ENCODE measurements at regions not wholly inside any gene's neighbourhood (a gene's known extent, or its start where the extent isn't known, plus 50 kb on each side); places are given as distances from the start of the nearest gene placed in this dataset.

DNA sequence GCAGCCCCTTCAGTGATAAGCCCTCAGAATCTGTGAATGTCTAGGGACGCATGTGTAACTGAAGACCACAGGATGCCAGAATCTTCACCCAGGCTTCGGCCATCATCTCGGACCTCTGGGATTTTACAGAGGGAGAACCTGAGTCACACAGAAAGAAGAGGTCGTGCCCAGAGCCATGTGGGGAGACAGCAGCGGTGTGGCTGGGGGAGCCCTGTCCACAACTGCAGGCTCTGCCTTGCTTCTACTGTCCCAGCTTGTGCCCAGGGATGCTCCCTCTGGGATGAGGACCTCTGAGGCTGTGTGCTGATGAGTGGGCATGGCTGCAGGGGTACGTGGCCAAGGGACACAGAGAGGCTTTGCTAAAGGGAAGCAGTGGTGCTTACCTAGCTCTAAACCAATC, 582.0 kb downstream of the TBC1D22A start:
- H3K27ac ChIP-seq = no peak overlapping the region
- DNase-seq (ENCODE audit: low spot score) (no peak), ATAC-seq (ENCODE audit: insufficient number of reproducible peaks, low FRiP score, low read depth) (no peak)
- TF ChIP-seq, protein P1, sequence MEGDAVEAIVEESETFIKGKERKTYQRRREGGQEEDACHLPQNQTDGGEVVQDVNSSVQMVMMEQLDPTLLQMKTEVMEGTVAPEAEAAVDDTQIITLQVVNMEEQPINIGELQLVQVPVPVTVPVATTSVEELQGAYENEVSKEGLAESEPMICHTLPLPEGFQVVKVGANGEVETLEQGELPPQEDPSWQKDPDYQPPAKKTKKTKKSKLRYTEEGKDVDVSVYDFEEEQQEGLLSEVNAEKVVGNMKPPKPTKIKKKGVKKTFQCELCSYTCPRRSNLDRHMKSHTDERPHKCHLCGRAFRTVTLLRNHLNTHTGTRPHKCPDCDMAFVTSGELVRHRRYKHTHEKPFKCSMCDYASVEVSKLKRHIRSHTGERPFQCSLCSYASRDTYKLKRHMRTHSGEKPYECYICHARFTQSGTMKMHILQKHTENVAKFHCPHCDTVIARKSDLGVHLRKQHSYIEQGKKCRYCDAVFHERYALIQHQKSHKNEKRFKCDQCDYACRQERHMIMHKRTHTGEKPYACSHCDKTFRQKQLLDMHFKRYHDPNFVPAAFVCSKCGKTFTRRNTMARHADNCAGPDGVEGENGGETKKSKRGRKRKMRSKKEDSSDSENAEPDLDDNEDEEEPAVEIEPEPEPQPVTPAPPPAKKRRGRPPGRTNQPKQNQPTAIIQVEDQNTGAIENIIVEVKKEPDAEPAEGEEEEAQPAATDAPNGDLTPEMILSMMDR (IDR thresholded peaks at IDR 0.05) = no peak
- no peak overlapping the region for H3K4me3 ChIP-seq
- H3K4me1 ChIP-seq (ENCODE audit: control insufficient read depth in 1 of 2, low read depth in 2 of 2) = no peaks in the 10 kb centered on the region
- H3K27me3 ChIP-seq (replicated peaks; ENCODE audit: insufficient read depth) = no peaks in the 10 kb centered on the region
- H3K9me3 ChIP-seq = no peaks in the 10 kb centered on the region
- no peaks in the 10 kb centered on the region for H3K36me3 ChIP-seq

DNA sequence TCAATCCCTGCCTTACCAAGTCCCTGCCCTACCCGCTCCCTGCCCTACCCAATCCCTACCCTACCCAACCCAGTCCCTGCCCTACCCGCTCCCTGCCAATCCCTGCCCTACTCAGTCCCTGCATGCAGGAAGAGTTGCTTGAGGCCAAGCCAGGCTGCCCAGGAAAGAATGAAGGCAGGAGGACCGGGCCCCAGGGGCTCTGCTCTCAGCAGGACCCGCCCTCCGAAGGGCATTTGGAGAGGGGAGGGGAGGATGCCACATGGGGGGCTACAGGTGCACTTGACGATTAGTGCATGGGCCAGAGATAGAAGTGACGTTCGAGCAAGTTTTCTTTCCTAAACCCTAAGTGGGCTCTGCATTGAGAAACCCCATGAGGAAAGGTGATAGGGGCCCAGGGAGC, 581.2 kb downstream of the TBC1D22A start:
- TF ChIP-seq, protein P1 (IDR thresholded peaks at IDR 0.05) = no peak

DNA sequence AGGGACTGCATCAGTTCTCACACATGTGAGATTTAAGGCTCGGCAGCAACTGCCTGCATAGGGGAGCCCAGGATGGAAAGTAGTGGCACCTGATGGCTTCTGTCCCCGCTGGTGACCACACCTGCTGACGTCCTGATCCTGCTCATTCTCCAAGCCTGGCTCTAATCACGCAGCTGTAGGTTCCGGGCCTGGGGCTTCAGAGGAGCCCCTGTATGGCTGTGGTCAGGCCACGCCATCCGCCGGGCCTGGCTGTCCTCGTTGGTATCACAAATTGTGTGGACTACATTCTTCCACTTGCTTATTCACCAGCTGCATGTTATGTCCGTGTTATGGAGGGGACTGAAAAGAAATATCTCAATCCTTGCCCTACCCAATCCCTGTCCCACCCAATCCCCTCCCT, 580.0 kb downstream of the TBC1D22A start:
- Histone ChIP-seq H3K27ac (no peak overlapping the region), H3K9me3 (no peaks in the 10 kb centered on the region), H3K36me3 (no peaks in the 10 kb centered on the region), H3K4me3 (no peak overlapping the region), H3K4me1 (ENCODE audit: control insufficient read depth in 1 of 2, low read depth in 2 of 2) (no peaks in the 10 kb centered on the region), H3K27me3 (replicated peaks; ENCODE audit: insufficient read depth) (no peaks in the 10 kb centered on the region)
- DNase-seq (ENCODE audit: low spot score) = no peak
- TF ChIP-seq, protein P1 (IDR thresholded peaks at IDR 0.05) = no peak
- no peak for ATAC-seq (ENCODE audit: insufficient number of reproducible peaks, low FRiP score, low read depth)

More for the DNA sequence above, 581.2 kb downstream of the TBC1D22A start:
- Histone ChIP-seq H3K9me3 (no peaks in the 10 kb centered on the region), H3K27ac (no peak overlapping the region), H3K4me1 (ENCODE audit: control insufficient read depth in 1 of 2, low read depth in 2 of 2) (no peaks in the 10 kb centered on the region), H3K4me3 (no peak overlapping the region), H3K27me3 (replicated peaks; ENCODE audit: insufficient read depth) (no peaks in the 10 kb centered on the region), H3K36me3 (no peaks in the 10 kb centered on the region)
- ATAC-seq (ENCODE audit: insufficient number of reproducible peaks, low FRiP score, low read depth) (no peak), DNase-seq (ENCODE audit: low spot score) (no peak)

DNA sequence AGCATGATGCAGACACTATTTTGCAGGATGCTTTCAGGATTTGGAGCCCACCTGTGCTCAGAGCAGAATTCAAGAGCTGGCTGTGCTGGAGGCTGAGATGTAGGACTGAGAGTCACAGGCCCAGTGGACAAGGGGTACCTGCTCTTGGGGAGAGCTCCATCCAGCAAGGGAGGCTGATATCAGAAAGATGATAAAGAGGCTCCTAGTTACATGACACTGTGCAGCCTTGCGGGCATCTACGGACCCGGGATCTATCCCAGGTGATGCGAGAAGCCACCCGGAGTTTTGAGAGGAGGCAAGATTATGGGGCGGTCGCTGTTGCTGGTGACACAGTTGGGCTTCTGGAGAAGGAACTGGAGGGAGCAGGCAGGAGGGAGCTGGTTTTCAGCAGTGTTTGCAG, 579.0 kb downstream of the TBC1D22A start:
- Histone ChIP-seq H3K4me3 (no peak overlapping the region), H3K4me1 (ENCODE audit: control insufficient read depth in 1 of 2, low read depth in 2 of 2) (no peaks in the 10 kb centered on the region), H3K9me3 (no peaks in the 10 kb centered on the region), H3K27me3 (replicated peaks; ENCODE audit: insufficient read depth) (no peaks in the 10 kb centered on the region), H3K36me3 (no peaks in the 10 kb centered on the region), H3K27ac (no peak overlapping the region)
- ATAC-seq (ENCODE audit: insufficient number of reproducible peaks, low FRiP score, low read depth) (no peak), DNase-seq (ENCODE audit: low spot score) (no peak)
- TF ChIP-seq, protein P1 (IDR thresholded peaks at IDR 0.05) = no peak

DNA sequence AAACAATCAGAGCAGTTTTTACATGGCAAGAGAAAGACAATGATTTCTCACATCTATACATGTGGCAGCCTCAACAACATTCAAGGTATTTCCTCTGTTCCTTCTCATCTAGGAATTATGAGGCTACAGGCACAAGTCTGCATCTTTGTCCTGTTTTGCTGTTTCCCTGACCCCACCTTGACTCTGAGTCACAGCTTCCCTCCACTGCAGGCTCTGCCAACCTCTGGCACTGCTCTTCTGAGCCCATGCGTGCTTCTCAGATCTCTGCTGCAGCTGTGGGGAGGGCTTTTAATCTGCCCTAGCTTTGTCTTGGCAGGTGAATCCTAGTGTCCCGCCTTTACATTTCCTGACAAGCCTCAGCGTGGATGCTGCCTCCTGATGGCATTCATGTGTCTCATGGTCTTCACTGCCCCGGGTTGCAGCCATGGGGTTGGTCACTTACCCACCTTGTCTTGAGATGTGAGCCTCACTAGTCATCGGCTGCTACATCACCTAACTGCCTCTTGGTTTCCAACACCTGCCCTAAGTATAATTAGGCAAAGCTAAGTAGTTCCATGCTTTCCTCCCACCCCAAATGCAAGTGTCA, 578.5 kb downstream of the TBC1D22A start:
- Histone ChIP-seq H3K9me3 (no peaks in the 10 kb centered on the region), H3K27me3 (replicated peaks; ENCODE audit: insufficient read depth) (no peaks in the 10 kb centered on the region), H3K4me3 (no peak overlapping the region), H3K27ac (no peak overlapping the region), H3K4me1 (ENCODE audit: control insufficient read depth in 1 of 2, low read depth in 2 of 2) (no peaks in the 10 kb centered on the region), H3K36me3 (no peaks in the 10 kb centered on the region)
- TF ChIP-seq, protein P1 (IDR thresholded peaks at IDR 0.05) = no peak
- DNase-seq (ENCODE audit: low spot score) (no peak), ATAC-seq (ENCODE audit: insufficient number of reproducible peaks, low FRiP score, low read depth) (no peak)
